DND-41 (cell line): ENCODE measurements at regions not wholly inside any gene's neighbourhood (a gene's known extent, or its start where the extent isn't known, plus 50 kb on each side); places are given as distances from the start of the nearest gene placed in this dataset.
"Not testable (repeated sequence)": the region's sequence is repeated elsewhere in the genome, so short reads cannot be mapped to it uniquely, and the experiment has no call there.

ENCODE experiments used
- ATAC-seq: fragments of 200-7000 bp; cut with Tn5 transposase; 3 replicates; pipeline ENCODE4 v1.9.1; 2021; ENCODE audit warnings: low read depth; ENCODE audit not compliant: insufficient read depth
- DNase-seq: peaks from one replicate; pipeline ENCODE4 v3.0.0-alpha.2; 2020
- H2AFZ ChIP-seq: 2 replicates; pipeline ENCODE4 v1.6.0; 2012; ENCODE audit warnings: low read depth, low read length
- H3K27ac ChIP-seq: 2 replicates; pipeline ENCODE4 v1.5.1; 2012; ENCODE audit warnings: low read length, inconsistent platforms
- H3K27me3 ChIP-seq: fragments of 200-600 bp; sonication (generic); 2 replicates; pipeline ENCODE4 v1.6.0; 2012; ENCODE audit warnings: low read length, mild to moderate bottlenecking, inconsistent platforms; ENCODE audit not compliant: insufficient read depth, poor library complexity
- H3K36me3 ChIP-seq: 2 replicates; pipeline ENCODE4 v1.5.1; 2012; ENCODE audit warnings: low read length, inconsistent platforms; ENCODE audit not compliant: insufficient read depth
- H3K4me1 ChIP-seq: 2 replicates; pipeline ENCODE4 v1.5.1; 2012; ENCODE audit warnings: mild to moderate bottlenecking, low read length; ENCODE audit not compliant: insufficient read depth
- H3K4me2 ChIP-seq: 2 replicates; pipeline ENCODE4 v1.6.0; 2012; ENCODE audit warnings: mild to moderate bottlenecking, moderate library complexity, low read length, inconsistent platforms; ENCODE audit not compliant: insufficient read depth
- H3K4me3 ChIP-seq, 2 experiments: fragments of 200-600 bp in 1 of 2; shearing (Covaris generic) in 1 of 2; 2 replicates each; pipeline ENCODE4 v1.5.1; 2012 to 2016; ENCODE audit warnings: inconsistent platforms in 2 of 2, low read length in 2 of 2, mild to moderate bottlenecking in 2 of 2, low read depth in 1 of 2, moderate library complexity in 1 of 2
- H3K79me2 ChIP-seq: 2 replicates; pipeline ENCODE4 v1.6.0; 2012; ENCODE audit warnings: low read length, inconsistent platforms; ENCODE audit not compliant: insufficient read depth
- H3K9ac ChIP-seq: 2 replicates; pipeline ENCODE4 v1.6.0; 2012; ENCODE audit warnings: low read depth, mild to moderate bottlenecking, inconsistent platforms, low read length, moderate library complexity
- H3K9me3 ChIP-seq: 2 replicates; pipeline ENCODE4 v1.5.1; 2012; ENCODE audit warnings: low read length, moderate library complexity, mild to moderate bottlenecking, inconsistent platforms; ENCODE audit not compliant: insufficient read depth, severe bottlenecking
- H4K20me1 ChIP-seq: 2 replicates; pipeline ENCODE4 v1.6.0; 2012; ENCODE audit warnings: low read length; ENCODE audit not compliant: insufficient read depth
- CTCF ChIP-seq: IDR thresholded peaks from 2 replicates; pipeline ENCODE4 v1.5.1; 2012; ENCODE audit warnings: borderline replicate concordance, low read length, moderate library complexity, mild to moderate bottlenecking; ENCODE audit not compliant: poor library complexity, severe bottlenecking; ENCODE audit errors: extremely low read depth
- EZH2 ChIP-seq: IDR thresholded peaks from 3 replicates; pipeline ENCODE4 v1.6.1; 2012; ENCODE audit warnings: borderline replicate concordance, low read depth, mild to moderate bottlenecking, moderate library complexity, low read length, inconsistent platforms; ENCODE audit not compliant: severe bottlenecking

DNA sequence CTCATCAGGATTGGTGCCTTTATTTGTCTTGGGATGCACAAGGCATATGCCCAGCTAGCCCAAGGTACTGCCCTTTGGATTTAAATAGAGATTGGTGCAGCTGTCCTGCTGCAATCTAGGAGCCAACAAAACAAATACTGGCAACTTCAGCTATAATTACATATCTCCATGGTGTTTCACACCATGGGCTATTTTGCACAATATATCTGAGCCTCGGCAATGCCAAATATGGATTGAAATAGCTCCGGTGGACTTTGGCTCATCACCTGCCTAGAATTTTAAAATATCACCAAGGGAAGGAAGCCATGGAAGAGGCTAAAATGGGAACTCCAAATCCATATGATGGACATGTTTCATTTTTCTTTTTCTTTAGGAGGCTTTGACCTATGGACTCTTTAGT, 367.8 kb upstream of the UMPS start:
- Histone ChIP-seq H3K9ac (no peak overlapping the region), H3K4me3 (no peak overlapping the region), H2AFZ (no peak overlapping the region), H3K27me3 (peaks cover 3% of the 10 kb centered on the region), H3K36me3 (no peaks in the 10 kb centered on the region), H4K20me1 (no peaks in the 10 kb centered on the region), H3K4me1 (no peaks in the 10 kb centered on the region), H3K27ac (no peak overlapping the region), H3K79me2 (no peaks in the 10 kb centered on the region), H3K9me3 (no peaks in the 10 kb centered on the region), H3K4me2 (no peak overlapping the region)
- ATAC-seq (no peak), DNase-seq (no peak)
- TF ChIP-seq EZH2 (no peak), CTCF (no peak)

DNA sequence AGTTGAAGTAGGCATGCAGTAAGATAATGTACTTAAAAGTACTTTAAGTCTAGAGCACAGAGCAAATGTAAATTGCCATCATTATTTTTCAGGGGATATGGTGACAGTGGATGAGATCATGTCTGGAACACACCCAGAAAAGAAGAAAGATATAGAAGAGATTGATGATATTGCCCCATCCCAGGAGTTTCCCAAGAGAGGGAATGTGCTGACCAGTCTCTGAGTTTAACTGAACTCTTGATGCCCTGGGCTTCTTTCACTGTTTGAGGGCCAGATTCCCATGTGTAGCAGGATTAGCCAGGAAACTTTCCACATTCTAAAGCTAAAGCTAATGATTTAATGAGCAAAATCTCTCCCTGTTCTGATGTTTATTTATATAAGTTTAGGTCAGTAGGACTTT, 366.8 kb upstream of the UMPS start:
- no peak for TF ChIP-seq EZH2
- TF ChIP-seq CTCF: no peak
- ATAC-seq: no peak

GRCh38 chr3:124364317-124365020, 365.8 kb upstream of the UMPS start:
- Histone ChIP-seq H3K9me3 (no peaks in the 10 kb centered on the region), H2AFZ (no peak overlapping the region), H3K4me3 (no peak overlapping the region), H3K36me3 (no peaks in the 10 kb centered on the region), H3K27ac (no peak overlapping the region), H3K27me3 (peaks cover 3% of the 10 kb centered on the region), H3K4me1 (no peaks in the 10 kb centered on the region), H3K4me2 (no peak overlapping the region), H4K20me1 (no peaks in the 10 kb centered on the region), H3K9ac (no peak overlapping the region), H3K79me2 (no peaks in the 10 kb centered on the region)
- DNase-seq (no peak), ATAC-seq (no peak)
- TF ChIP-seq EZH2 (no peak), CTCF (no peak)

More for the DNA sequence above, 366.8 kb upstream of the UMPS start:
- H3K4me2 ChIP-seq: no peak overlapping the region
- H3K27me3 ChIP-seq: peaks cover 3% of the 10 kb centered on the region
- no peaks in the 10 kb centered on the region for H3K79me2 ChIP-seq
- H2AFZ ChIP-seq: no peak overlapping the region
- no peaks in the 10 kb centered on the region for H3K4me1 ChIP-seq
- no peak for DNase-seq
- H3K9me3 ChIP-seq: no peaks in the 10 kb centered on the region
- no peak overlapping the region for H3K4me3 ChIP-seq
- H4K20me1 ChIP-seq: no peaks in the 10 kb centered on the region
- H3K9ac ChIP-seq: no peak overlapping the region
- no peaks in the 10 kb centered on the region for H3K36me3 ChIP-seq
- H3K27ac ChIP-seq: no peak overlapping the region

GRCh38 chr3:124366655-124367054, 363.6 kb upstream of the UMPS start:
- H3K9ac ChIP-seq, H3K9me3 ChIP-seq, H3K27ac ChIP-seq, H3K27me3 ChIP-seq, H3K4me2 ChIP-seq, H2AFZ ChIP-seq, H3K36me3 ChIP-seq, DNase-seq, H3K4me1 ChIP-seq, H3K4me3 ChIP-seq, ATAC-seq, H3K79me2 ChIP-seq, H4K20me1 ChIP-seq: not testable (repeated sequence)
